ENCODE measurements at regions not wholly inside any gene's neighbourhood (a gene's known extent, or its start where the extent isn't known, plus 50 kb on each side); places are given as distances from the start of the nearest gene placed in this dataset.
A peak's percentile ranks its signal among the peaks of the same experiment; 100 is the strongest.

GRCh38 chr2:136433261-136433660 lies 315.3 kb upstream of the CXCR4 start:
- no peaks in the 10 kb centered on the region for H3K27me3 ChIP-seq (ENCODE audit: low read depth, low read length)
- no peak overlapping the region for H3K27ac ChIP-seq (ENCODE audit: low read length)
- no peaks in the 10 kb centered on the region for H3K36me3 ChIP-seq (ENCODE audit: control insufficient read depth in 1 of 2, insufficient read depth in 2 of 2, low read length in 2 of 2)
- peaks cover 0 to 4% of the 10 kb centered on the region in 2 donors for H3K9me3 ChIP-seq (ENCODE audit: control insufficient read depth in 1 of 2, low read length in 2 of 2)
- no peaks in the 10 kb centered on the region for H3K4me1 ChIP-seq (ENCODE audit: control insufficient read depth in 1 of 2, insufficient read depth in 2 of 2, low read length in 2 of 2)
- H3K4me3 ChIP-seq (ENCODE audit: low read depth in 1 of 2, low read length in 2 of 2), result no peak overlapping the region

GRCh38 chr2:136424112-136424511 lies 306.2 kb upstream of the CXCR4 start:
- H3K27me3 ChIP-seq (ENCODE audit: low read depth, low read length), result no peaks in the 10 kb centered on the region
- no peaks in the 10 kb centered on the region for H3K9me3 ChIP-seq (ENCODE audit: control insufficient read depth in 1 of 2, low read length in 2 of 2)
- peaks cover 0 to 7% of the 10 kb centered on the region in 2 donors for H3K4me1 ChIP-seq (ENCODE audit: control insufficient read depth in 1 of 2, insufficient read depth in 2 of 2, low read length in 2 of 2)
- no peak overlapping the region for H3K27ac ChIP-seq (ENCODE audit: low read length)
- no peak overlapping the region for H3K4me3 ChIP-seq (ENCODE audit: low read depth in 1 of 2, low read length in 2 of 2)
- H3K36me3 ChIP-seq (ENCODE audit: control insufficient read depth in 1 of 2, insufficient read depth in 2 of 2, low read length in 2 of 2), result no peaks in the 10 kb centered on the region

DNA sequence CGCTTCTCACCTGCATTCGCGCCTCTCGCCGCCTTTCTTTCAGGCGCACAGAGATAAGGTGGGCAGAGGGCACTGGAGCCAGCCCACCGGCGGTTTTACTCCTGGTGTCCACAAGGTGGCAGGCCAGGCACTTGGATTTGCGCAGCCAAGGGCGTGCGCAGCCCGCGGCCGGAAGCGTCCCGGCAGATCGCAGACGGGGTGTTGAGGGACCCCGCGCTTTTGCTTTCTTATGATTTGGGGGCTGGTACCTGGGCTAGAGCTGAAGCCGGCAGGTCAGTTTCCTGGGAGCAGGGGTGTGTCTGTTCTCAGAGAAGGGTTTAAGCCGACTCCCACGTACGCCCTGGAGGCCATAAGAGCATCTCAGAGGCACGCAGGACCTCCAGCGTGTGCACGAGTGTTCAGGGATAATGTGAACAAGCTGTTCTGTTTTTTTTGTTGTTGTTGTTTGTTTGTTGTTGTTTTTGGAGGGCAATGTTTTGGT lies 305.6 kb upstream of the CXCR4 start:
- H3K27ac ChIP-seq (ENCODE audit: low read length), result no peak overlapping the region
- H3K36me3 ChIP-seq (ENCODE audit: control insufficient read depth in 1 of 2, insufficient read depth in 2 of 2, low read length in 2 of 2), result no peaks in the 10 kb centered on the region
- H3K4me1 ChIP-seq (ENCODE audit: control insufficient read depth in 1 of 2, insufficient read depth in 2 of 2, low read length in 2 of 2), result peaks cover 0 to 7% of the 10 kb centered on the region in 2 donors
- no peaks in the 10 kb centered on the region for H3K9me3 ChIP-seq (ENCODE audit: control insufficient read depth in 1 of 2, low read length in 2 of 2)
- H3K27me3 ChIP-seq (ENCODE audit: low read depth, low read length), result no peaks in the 10 kb centered on the region
- peak overlapping the region; percentile 45 to 57 for H3K4me3 ChIP-seq (ENCODE audit: low read depth in 1 of 2, low read length in 2 of 2)

- Histone ChIP-seq H3K27ac (ENCODE audit: low read length) (no peak overlapping the region), H3K9me3 (ENCODE audit: control insufficient read depth in 1 of 2, low read length in 2 of 2) (no peaks in the 10 kb centered on the region), H3K4me1 (ENCODE audit: control insufficient read depth in 1 of 2, insufficient read depth in 2 of 2, low read length in 2 of 2) (peaks cover 0 to 7% of the 10 kb centered on the region in 2 donors), H3K4me3 (ENCODE audit: low read depth in 1 of 2, low read length in 2 of 2) (no peak overlapping the region), H3K27me3 (ENCODE audit: low read depth, low read length) (no peaks in the 10 kb centered on the region), H3K36me3 (ENCODE audit: control insufficient read depth in 1 of 2, insufficient read depth in 2 of 2, low read length in 2 of 2) (no peaks in the 10 kb centered on the region)
These were observed 304.6 kb upstream of the CXCR4 start for GRCh38 chr2:136422512-136422911.

GRCh38 chr2:136420346-136420745 lies 302.4 kb upstream of the CXCR4 start:
- Histone ChIP-seq H3K27me3 (ENCODE audit: low read depth, low read length) (no peaks in the 10 kb centered on the region), H3K4me3 (ENCODE audit: low read depth in 1 of 2, low read length in 2 of 2) (no peak overlapping the region), H3K27ac (ENCODE audit: low read length) (no peak overlapping the region), H3K4me1 (ENCODE audit: control insufficient read depth in 1 of 2, insufficient read depth in 2 of 2, low read length in 2 of 2) (peaks cover 0 to 7% of the 10 kb centered on the region in 2 donors), H3K36me3 (ENCODE audit: control insufficient read depth in 1 of 2, insufficient read depth in 2 of 2, low read length in 2 of 2) (no peaks in the 10 kb centered on the region), H3K9me3 (ENCODE audit: control insufficient read depth in 1 of 2, low read length in 2 of 2) (no peaks in the 10 kb centered on the region)

- Histone ChIP-seq H3K4me3 (ENCODE audit: low read depth in 1 of 2, low read length in 2 of 2) (no peak overlapping the region), H3K27ac (ENCODE audit: low read length) (no peak overlapping the region), H3K9me3 (ENCODE audit: control insufficient read depth in 1 of 2, low read length in 2 of 2) (no peaks in the 10 kb centered on the region), H3K36me3 (ENCODE audit: control insufficient read depth in 1 of 2, insufficient read depth in 2 of 2, low read length in 2 of 2) (no peaks in the 10 kb centered on the region), H3K27me3 (ENCODE audit: low read depth, low read length) (no peaks in the 10 kb centered on the region), H3K4me1 (ENCODE audit: control insufficient read depth in 1 of 2, insufficient read depth in 2 of 2, low read length in 2 of 2) (no peaks in the 10 kb centered on the region)
These were observed 294.0 kb upstream of the CXCR4 start for GRCh38 chr2:136411946-136412345.

GRCh38 chr2:136410673-136411072 lies 292.7 kb upstream of the CXCR4 start:
- Histone ChIP-seq H3K9me3 (ENCODE audit: control insufficient read depth in 1 of 2, low read length in 2 of 2) (no peaks in the 10 kb centered on the region), H3K4me3 (ENCODE audit: low read depth in 1 of 2, low read length in 2 of 2) (no peak overlapping the region), H3K36me3 (ENCODE audit: control insufficient read depth in 1 of 2, insufficient read depth in 2 of 2, low read length in 2 of 2) (no peaks in the 10 kb centered on the region), H3K4me1 (ENCODE audit: control insufficient read depth in 1 of 2, insufficient read depth in 2 of 2, low read length in 2 of 2) (no peaks in the 10 kb centered on the region), H3K27me3 (ENCODE audit: low read depth, low read length) (no peaks in the 10 kb centered on the region), H3K27ac (ENCODE audit: low read length) (no peak overlapping the region)

GRCh38 chr2:136408795-136409194 lies 290.8 kb upstream of the CXCR4 start:
- Histone ChIP-seq H3K4me1 (ENCODE audit: control insufficient read depth in 1 of 2, insufficient read depth in 2 of 2, low read length in 2 of 2) (no peaks in the 10 kb centered on the region), H3K9me3 (ENCODE audit: control insufficient read depth in 1 of 2, low read length in 2 of 2) (no peaks in the 10 kb centered on the region), H3K36me3 (ENCODE audit: control insufficient read depth in 1 of 2, insufficient read depth in 2 of 2, low read length in 2 of 2) (no peaks in the 10 kb centered on the region), H3K27me3 (ENCODE audit: low read depth, low read length) (no peaks in the 10 kb centered on the region), H3K27ac (ENCODE audit: low read length) (no peak overlapping the region), H3K4me3 (ENCODE audit: low read depth in 1 of 2, low read length in 2 of 2) (no peak overlapping the region)

GRCh38 chr2:136407952-136408318 lies 290.0 kb upstream of the CXCR4 start:
- H3K4me1 ChIP-seq (ENCODE audit: control insufficient read depth in 1 of 2, insufficient read depth in 2 of 2, low read length in 2 of 2), result no peaks in the 10 kb centered on the region
- H3K4me3 ChIP-seq (ENCODE audit: low read depth in 1 of 2, low read length in 2 of 2), result no peak overlapping the region
- no peaks in the 10 kb centered on the region for H3K9me3 ChIP-seq (ENCODE audit: control insufficient read depth in 1 of 2, low read length in 2 of 2)
- no peak overlapping the region for H3K27ac ChIP-seq (ENCODE audit: low read length)
- H3K36me3 ChIP-seq (ENCODE audit: control insufficient read depth in 1 of 2, insufficient read depth in 2 of 2, low read length in 2 of 2), result no peaks in the 10 kb centered on the region
- H3K27me3 ChIP-seq (ENCODE audit: low read depth, low read length), result no peaks in the 10 kb centered on the region

DNA sequence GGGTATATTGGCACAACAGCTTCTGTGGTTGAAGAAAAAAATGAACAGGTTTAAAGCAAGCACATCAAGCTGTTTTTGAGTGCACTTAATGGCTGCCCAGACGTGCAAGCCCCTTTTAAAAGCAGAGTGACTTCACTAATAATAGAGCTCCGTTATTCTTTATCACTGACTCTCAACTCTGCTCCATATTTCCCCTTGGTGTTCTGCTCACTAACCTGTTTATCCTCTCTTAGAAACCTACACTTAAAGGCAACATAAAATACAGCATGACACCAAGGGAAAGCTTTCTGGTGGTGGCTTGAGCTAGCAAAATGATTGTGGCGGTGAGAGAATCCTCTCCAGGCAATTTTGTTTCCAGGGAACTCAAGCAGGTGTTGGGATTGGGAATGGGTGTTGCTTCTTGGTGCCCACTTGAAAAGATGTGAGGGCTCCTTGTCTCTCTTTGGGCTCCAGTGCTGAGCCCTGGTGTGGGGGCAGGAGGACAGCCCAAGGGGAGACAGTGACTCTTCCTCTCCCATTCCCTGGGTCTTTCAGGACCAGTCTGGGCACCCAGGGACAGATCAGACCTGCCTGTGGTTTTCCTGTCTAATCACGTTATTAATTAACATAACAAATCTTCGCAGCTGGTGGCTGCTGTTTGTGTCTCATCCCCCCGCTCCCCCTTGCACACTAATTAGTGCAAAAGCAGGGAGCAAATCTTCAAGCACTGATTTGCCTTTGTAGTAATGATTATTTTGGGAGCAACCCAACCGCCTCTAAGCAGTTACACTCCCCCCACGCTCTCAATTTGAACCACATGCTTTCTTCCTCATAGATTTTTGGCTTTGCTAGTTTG lies 289.4 kb upstream of the CXCR4 start:
- Histone ChIP-seq H3K9me3 (ENCODE audit: control insufficient read depth in 1 of 2, low read length in 2 of 2) (no peaks in the 10 kb centered on the region), H3K36me3 (ENCODE audit: control insufficient read depth in 1 of 2, insufficient read depth in 2 of 2, low read length in 2 of 2) (no peaks in the 10 kb centered on the region), H3K4me1 (ENCODE audit: control insufficient read depth in 1 of 2, insufficient read depth in 2 of 2, low read length in 2 of 2) (no peaks in the 10 kb centered on the region), H3K27me3 (ENCODE audit: low read depth, low read length) (no peaks in the 10 kb centered on the region), H3K27ac (ENCODE audit: low read length) (no peak overlapping the region), H3K4me3 (ENCODE audit: low read depth in 1 of 2, low read length in 2 of 2) (no peak overlapping the region)

GRCh38 chr2:136404925-136405324 lies 287.0 kb upstream of the CXCR4 start:
- H3K27ac ChIP-seq (ENCODE audit: low read length), result no peak overlapping the region
- no peaks in the 10 kb centered on the region for H3K4me1 ChIP-seq (ENCODE audit: control insufficient read depth in 1 of 2, insufficient read depth in 2 of 2, low read length in 2 of 2)
- no peaks in the 10 kb centered on the region for H3K27me3 ChIP-seq (ENCODE audit: low read depth, low read length)
- H3K36me3 ChIP-seq (ENCODE audit: control insufficient read depth in 1 of 2, insufficient read depth in 2 of 2, low read length in 2 of 2), result no peaks in the 10 kb centered on the region
- H3K9me3 ChIP-seq (ENCODE audit: control insufficient read depth in 1 of 2, low read length in 2 of 2), result no peaks in the 10 kb centered on the region
- H3K4me3 ChIP-seq (ENCODE audit: low read depth in 1 of 2, low read length in 2 of 2), result no peak overlapping the region

GRCh38 chr2:136404176-136404575 lies 286.2 kb upstream of the CXCR4 start:
- Histone ChIP-seq H3K4me1 (ENCODE audit: control insufficient read depth in 1 of 2, insufficient read depth in 2 of 2, low read length in 2 of 2) (no peaks in the 10 kb centered on the region), H3K27me3 (ENCODE audit: low read depth, low read length) (no peaks in the 10 kb centered on the region), H3K9me3 (ENCODE audit: control insufficient read depth in 1 of 2, low read length in 2 of 2) (no peaks in the 10 kb centered on the region), H3K27ac (ENCODE audit: low read length) (no peak overlapping the region), H3K36me3 (ENCODE audit: control insufficient read depth in 1 of 2, insufficient read depth in 2 of 2, low read length in 2 of 2) (no peaks in the 10 kb centered on the region), H3K4me3 (ENCODE audit: low read depth in 1 of 2, low read length in 2 of 2) (no peak overlapping the region)
